AG10803 (cell line): ENCODE measurements at regions not wholly inside any gene's neighbourhood (a gene's known extent, or its start where the extent isn't known, plus 50 kb on each side); places are given as distances from the start of the nearest gene placed in this dataset.

ENCODE experiments used
- DNase-seq: peaks from one replicate; pipeline ENCODE4 v3.0.0; 2010; ENCODE audit warnings: low read depth
- H3K4me3 ChIP-seq: 2 replicates; pipeline ENCODE4 v1.5.1; 2011; ENCODE audit warnings: mild to moderate bottlenecking, low read length, control low read depth
- TF ChIP-seq, protein P1 (sequence below): conservative IDR thresholded peaks from 2 replicates; pipeline ENCODE4 v1.5.1; 2011; ENCODE audit warnings: mild to moderate bottlenecking, low read length, control low read depth, inconsistent platforms

DNA sequence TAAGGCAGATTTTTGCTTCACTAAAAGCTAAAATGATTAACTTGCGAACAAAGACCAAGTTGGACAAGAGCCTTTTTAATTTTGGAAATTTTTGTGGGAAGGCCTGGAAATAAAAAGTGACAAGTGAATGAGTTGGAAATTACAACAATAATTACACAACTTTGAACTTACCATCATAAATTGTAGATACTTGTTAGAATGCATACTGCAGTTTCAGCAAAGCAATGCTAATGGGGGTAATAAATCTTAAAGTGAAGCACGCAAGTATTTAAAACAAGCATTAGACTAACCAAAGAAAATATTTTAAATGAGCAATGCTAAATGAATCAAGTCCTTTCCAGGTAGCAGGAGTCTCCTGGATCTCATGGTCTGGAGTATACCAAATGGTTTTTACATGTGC, 83.2 kb upstream of the EYA4 start:
- no peak for DNase-seq
- H3K4me3 ChIP-seq: no peak overlapping the region
- TF ChIP-seq, protein P1, sequence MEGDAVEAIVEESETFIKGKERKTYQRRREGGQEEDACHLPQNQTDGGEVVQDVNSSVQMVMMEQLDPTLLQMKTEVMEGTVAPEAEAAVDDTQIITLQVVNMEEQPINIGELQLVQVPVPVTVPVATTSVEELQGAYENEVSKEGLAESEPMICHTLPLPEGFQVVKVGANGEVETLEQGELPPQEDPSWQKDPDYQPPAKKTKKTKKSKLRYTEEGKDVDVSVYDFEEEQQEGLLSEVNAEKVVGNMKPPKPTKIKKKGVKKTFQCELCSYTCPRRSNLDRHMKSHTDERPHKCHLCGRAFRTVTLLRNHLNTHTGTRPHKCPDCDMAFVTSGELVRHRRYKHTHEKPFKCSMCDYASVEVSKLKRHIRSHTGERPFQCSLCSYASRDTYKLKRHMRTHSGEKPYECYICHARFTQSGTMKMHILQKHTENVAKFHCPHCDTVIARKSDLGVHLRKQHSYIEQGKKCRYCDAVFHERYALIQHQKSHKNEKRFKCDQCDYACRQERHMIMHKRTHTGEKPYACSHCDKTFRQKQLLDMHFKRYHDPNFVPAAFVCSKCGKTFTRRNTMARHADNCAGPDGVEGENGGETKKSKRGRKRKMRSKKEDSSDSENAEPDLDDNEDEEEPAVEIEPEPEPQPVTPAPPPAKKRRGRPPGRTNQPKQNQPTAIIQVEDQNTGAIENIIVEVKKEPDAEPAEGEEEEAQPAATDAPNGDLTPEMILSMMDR: no peak

DNA sequence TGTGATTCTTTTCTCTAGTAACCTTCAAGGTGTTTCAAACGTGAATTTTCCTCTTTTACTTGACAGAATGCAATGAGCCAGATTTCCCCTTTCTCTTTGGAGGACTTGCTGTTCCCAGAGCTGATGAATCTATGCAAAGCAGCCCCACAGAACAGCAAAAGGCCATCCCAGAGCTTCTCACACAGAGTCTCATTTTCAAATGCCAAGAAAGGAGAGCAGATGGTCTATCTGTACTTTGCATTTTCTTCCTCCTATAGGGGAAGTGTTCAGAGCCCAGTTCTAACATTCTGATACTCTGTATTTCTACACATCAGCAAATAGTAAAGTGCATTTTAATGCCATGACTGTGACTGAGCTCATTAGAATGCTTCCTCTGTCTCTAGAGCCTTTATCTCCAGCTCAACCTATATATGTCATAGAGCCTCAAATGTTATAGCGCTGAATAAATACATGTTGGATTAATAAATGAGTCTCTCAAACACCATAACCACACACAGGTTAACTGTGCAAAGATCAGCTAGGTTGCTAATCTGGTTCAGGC, 81.8 kb upstream of the EYA4 start:
- DNase-seq: no peak
- TF ChIP-seq, protein P1: no peak
- no peak overlapping the region for H3K4me3 ChIP-seq

DNA sequence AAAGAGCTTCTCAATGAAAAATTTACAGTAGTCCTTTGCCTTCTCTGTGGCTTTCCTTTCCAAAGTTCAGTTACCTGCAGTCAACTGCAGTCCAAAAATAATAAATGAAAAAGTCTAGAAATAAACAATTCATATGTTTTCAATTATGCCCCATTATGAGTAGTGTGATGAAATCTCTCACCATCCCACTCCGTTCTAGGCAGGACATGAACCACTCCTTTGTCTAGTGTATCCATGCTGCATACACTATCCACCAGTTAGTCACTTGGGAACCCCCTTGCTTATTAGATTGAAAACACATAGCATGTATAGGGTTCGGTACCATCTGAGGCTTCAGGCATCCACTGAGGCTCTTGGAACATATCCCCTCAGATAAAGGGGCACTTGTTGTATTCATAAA, 80.6 kb upstream of the EYA4 start:
- no peak overlapping the region for H3K4me3 ChIP-seq
- no peak for DNase-seq
- TF ChIP-seq, protein P1: no peak

DNA sequence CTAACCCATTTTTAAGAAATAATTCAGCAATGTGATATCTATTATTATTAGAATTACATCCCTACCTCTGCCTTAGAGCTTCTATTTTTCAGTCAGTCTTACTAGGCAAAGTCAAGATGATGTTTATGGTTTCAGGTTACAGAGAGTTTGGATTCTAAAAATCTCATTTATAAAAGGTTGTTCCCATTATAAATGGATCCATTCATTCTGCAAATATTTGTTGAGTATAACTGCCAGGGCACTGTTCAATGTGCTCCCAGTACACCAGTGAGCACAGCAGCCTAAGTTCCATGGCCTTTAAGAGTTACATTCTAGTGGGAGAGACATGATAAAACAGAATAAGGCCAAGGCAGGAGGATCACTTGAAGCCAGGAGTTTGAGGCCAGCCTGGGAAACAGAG, 75.9 kb upstream of the EYA4 start:
- TF ChIP-seq, protein P1: no peak
- H3K4me3 ChIP-seq: no peak overlapping the region
- DNase-seq: no peak

DNA sequence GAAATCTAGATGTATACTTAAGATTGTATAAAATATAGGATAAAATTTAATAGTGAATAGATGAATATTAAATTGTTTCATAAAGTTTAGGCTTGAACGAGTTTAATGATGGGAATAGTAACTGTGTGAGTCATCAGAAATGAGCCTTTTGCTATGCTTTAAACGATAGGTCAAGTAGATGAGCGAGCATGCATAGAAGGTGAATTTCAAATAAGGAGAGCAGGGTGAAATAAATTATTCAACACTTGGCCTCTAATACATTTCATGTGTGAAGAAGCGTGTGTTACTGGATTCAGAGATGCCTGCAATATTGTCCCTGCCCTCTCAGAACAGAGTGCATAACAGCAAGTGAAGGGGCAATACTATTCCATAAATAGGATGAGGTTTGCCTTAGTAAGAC, 74.4 kb upstream of the EYA4 start:
- TF ChIP-seq, protein P1: no peak
- H3K4me3 ChIP-seq: no peak overlapping the region
- no peak for DNase-seq

DNA sequence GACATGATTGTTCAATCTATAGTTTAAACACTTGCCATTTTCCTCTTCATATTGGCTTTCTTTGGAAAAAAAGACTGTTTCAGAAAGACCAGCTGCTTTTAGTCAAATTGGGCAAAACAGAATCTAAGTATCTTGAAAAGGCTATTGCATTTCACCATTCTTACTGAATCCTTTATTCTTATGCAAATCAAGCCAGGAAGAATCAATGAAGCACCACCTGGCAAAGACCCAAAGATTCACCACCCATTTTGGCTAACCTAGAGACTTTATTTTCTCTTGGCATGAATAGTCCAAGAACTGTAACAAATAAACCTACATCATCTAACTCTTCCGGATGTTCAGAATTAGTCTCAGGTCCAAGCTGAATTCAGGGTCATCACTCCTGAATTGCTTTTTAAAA, 71.3 kb upstream of the EYA4 start:
- no peak overlapping the region for H3K4me3 ChIP-seq
- DNase-seq: no peak
- TF ChIP-seq, protein P1: no peak

DNA sequence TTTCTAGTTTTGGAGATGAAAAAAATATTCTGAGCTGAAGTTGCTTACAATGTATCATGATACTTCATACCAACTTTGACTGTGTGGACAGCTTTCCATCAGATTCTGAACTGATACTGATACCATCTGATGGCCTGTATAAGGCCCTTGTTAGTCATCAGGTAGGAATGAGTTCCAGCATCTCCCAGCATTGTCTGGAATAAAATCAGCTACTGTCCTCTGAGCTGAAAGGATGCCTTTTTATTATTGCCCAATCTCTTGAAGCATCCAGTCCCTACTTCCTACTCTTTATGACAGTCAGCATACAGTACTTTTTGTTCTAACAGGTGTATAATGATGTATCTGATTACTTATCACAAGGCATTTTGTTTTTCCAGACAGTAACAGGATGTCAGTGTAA, 70.6 kb upstream of the EYA4 start:
- TF ChIP-seq, protein P1: no peak
- no peak for DNase-seq
- H3K4me3 ChIP-seq: no peak overlapping the region
